ENCODE measurements at regions not wholly inside any gene's neighbourhood (a gene's known extent, or its start where the extent isn't known, plus 50 kb on each side); places are given as distances from the start of the nearest gene placed in this dataset.
"Not testable (repeated sequence)": the region's sequence is repeated elsewhere in the genome, so short reads cannot be mapped to it uniquely, and the experiment has no call there.

GRCh38 chr1:60742339-60742738 is 340.0 kb upstream of the NFIA start:
- DNase-seq (ENCODE audit: low read depth in 2 of 2) = no peak

- no peak for DNase-seq (ENCODE audit: low read depth in 2 of 2)
These were observed 342.2 kb upstream of the NFIA start for GRCh38 chr1:60740154-60740553.

GRCh38 chr1:60739729-60740128 is 342.6 kb upstream of the NFIA start:
- DNase-seq (ENCODE audit: low read depth in 2 of 2) = no peak

GRCh38 chr1:60732977-60733401 is 349.4 kb upstream of the NFIA start:
- no peak for DNase-seq (ENCODE audit: low read depth in 2 of 2)

GRCh38 chr1:60731321-60731720 is 351.0 kb upstream of the NFIA start:
- DNase-seq (ENCODE audit: low read depth in 2 of 2) = no peak

GRCh38 chr1:60727552-60727951 is 354.8 kb upstream of the NFIA start:
- DNase-seq (ENCODE audit: low read depth in 2 of 2) = no peak

GRCh38 chr1:60716472-60716871 is 365.9 kb upstream of the NFIA start:
- no peak for DNase-seq (ENCODE audit: low read depth in 2 of 2)

GRCh38 chr1:60715970-60716369 is 366.4 kb upstream of the NFIA start:
- no peak for DNase-seq (ENCODE audit: low read depth in 2 of 2)

GRCh38 chr1:60709426-60709825 is 372.9 kb upstream of the NFIA start:
- DNase-seq (ENCODE audit: low read depth in 2 of 2) = no peak

- no peak for DNase-seq (ENCODE audit: low read depth in 2 of 2)
These were observed 377.3 kb upstream of the NFIA start for GRCh38 chr1:60705026-60705425.

- no peak for DNase-seq (ENCODE audit: low read depth in 2 of 2)
These were observed 379.2 kb upstream of the NFIA start for GRCh38 chr1:60703155-60703554.

- no peak for DNase-seq (ENCODE audit: low read depth in 2 of 2)
These were observed 383.0 kb upstream of the NFIA start for GRCh38 chr1:60699325-60699724.

- no peak for DNase-seq (ENCODE audit: low read depth in 2 of 2)
These were observed 385.0 kb upstream of the NFIA start for GRCh38 chr1:60697204-60697994.

- no peak for DNase-seq (ENCODE audit: low read depth in 2 of 2)
These were observed 385.8 kb upstream of the NFIA start for GRCh38 chr1:60696512-60696911.

- DNase-seq (ENCODE audit: low read depth in 2 of 2) = no peak
These were observed 386.6 kb upstream of the NFIA start for GRCh38 chr1:60695716-60696171.

- DNase-seq (ENCODE audit: low read depth in 2 of 2) = no peak
These were observed 387.4 kb upstream of the NFIA start for GRCh38 chr1:60694980-60695379.

- DNase-seq (ENCODE audit: low read depth in 2 of 2) = no peak
These were observed 390.3 kb upstream of the NFIA start for GRCh38 chr1:60692031-60692430.

- DNase-seq (ENCODE audit: low read depth in 2 of 2) = not testable (repeated sequence)
These were observed 394.1 kb upstream of the NFIA start for GRCh38 chr1:60688221-60688620.

- no peak for DNase-seq (ENCODE audit: low read depth in 2 of 2)
These were observed 401.1 kb upstream of the NFIA start for GRCh38 chr1:60681095-60681860.

GRCh38 chr1:60679524-60680375 is 402.6 kb upstream of the NFIA start:
- DNase-seq (ENCODE audit: low read depth in 2 of 2) = no peak

GRCh38 chr1:60678802-60679201 is 403.6 kb upstream of the NFIA start:
- no peak for DNase-seq (ENCODE audit: low read depth in 2 of 2)

GRCh38 chr1:60678391-60678790 is 404.0 kb upstream of the NFIA start:
- DNase-seq (ENCODE audit: low read depth in 2 of 2) = no peak

All from dermis microvascular lymphatic vessel endothelial cell (primary cell).